HEK293 (cell line): ENCODE measurements at regions not wholly inside any gene's neighbourhood (a gene's known extent, or its start where the extent isn't known, plus 50 kb on each side); places are given as distances from the start of the nearest gene placed in this dataset.
A peak's percentile ranks its signal among the peaks of the same experiment; 100 is the strongest.

ENCODE experiments used
- CTCF ChIA-PET: fragments of 350-600 bp; formaldehyde crosslinking; extraction: SDS; loops from one replicate; lab custom pipeline; 2021; ENCODE audit warnings: antibody characterized with exemption; lab: Yijun Ruan, JAX
- POLR2A ChIA-PET: fragments of 300-600 bp; formaldehyde crosslinking; extraction: SDS; loops from one replicate; lab custom pipeline; 2020; ENCODE audit warnings: antibody characterized with exemption, inconsistent platforms; lab: Yijun Ruan, JAX
- H3K27ac ChIP-seq: fragments of 200-500 bp; sonication (Bioruptor generic); 2 replicates; pipeline ENCODE4 v1.5.1; 2014; ENCODE audit warnings: low read depth, low read length, control low read depth, inconsistent platforms; ENCODE audit errors: extremely low read depth
- H3K36me3 ChIP-seq, 2 experiments: fragments of 200-500 bp in 1 of 2; sonication (Bioruptor generic) in 1 of 2; 1 replicate in 1 of 2; 2 replicates in 1 of 2; pipeline ENCODE4 v1.5.1; 2014 to 2017; ENCODE audit warnings: inconsistent platforms in 2 of 2, low read length in 2 of 2; ENCODE audit not compliant: control insufficient read depth in 2 of 2, insufficient read depth in 1 of 2
- H3K4me1 ChIP-seq: fragments of 200-500 bp; sonication (Bioruptor generic); 2 replicates; pipeline ENCODE4 v1.5.1; 2014; ENCODE audit warnings: mild to moderate bottlenecking, low read length, inconsistent platforms; ENCODE audit not compliant: control insufficient read depth, insufficient read depth
- H3K4me3 ChIP-seq: 2 replicates; pipeline ENCODE4 v1.5.1; 2011; ENCODE audit warnings: low read depth, mild to moderate bottlenecking, control low read depth, low read length, moderate library complexity
- H3K9me3 ChIP-seq: fragments of 200-500 bp; sonication (Bioruptor generic); 2 replicates; pipeline ENCODE4 v1.5.1; 2014; ENCODE audit warnings: low read depth, low read length, inconsistent platforms; ENCODE audit not compliant: control insufficient read depth, insufficient read depth
- BCL11A ChIP-seq: fragments of 450-650 bp; formaldehyde crosslinking; IDR thresholded peaks from 2 replicates; pipeline ENCODE4 v1.5.1; 2016; ENCODE audit warnings: low read depth, missing biosample characterization, missing genetic modification characterization
- GLI4 ChIP-seq: fragments of 450-650 bp; formaldehyde crosslinking; IDR thresholded peaks from 2 replicates; pipeline ENCODE4 v1.5.1; 2016; ENCODE audit warnings: missing biosample characterization, missing genetic modification characterization
- KLF1 ChIP-seq: fragments of 450-650 bp; formaldehyde crosslinking; IDR thresholded peaks from 2 replicates; pipeline ENCODE4 v1.5.1; 2016; ENCODE audit warnings: missing biosample characterization, missing genetic modification characterization
- OSR2 ChIP-seq: fragments of 450-650 bp; formaldehyde crosslinking; IDR thresholded peaks from 2 replicates; pipeline ENCODE4 v1.5.1; 2016; ENCODE audit warnings: missing biosample characterization, missing genetic modification characterization
- OVOL3 ChIP-seq: fragments of 450-650 bp; formaldehyde crosslinking; IDR thresholded peaks from 2 replicates; pipeline ENCODE4 v1.5.1; 2016; ENCODE audit warnings: missing biosample characterization, missing genetic modification characterization
- REPIN1 ChIP-seq: fragments of 450-650 bp; formaldehyde crosslinking; IDR thresholded peaks from 2 replicates; pipeline ENCODE4 v1.5.1; 2017; ENCODE audit warnings: missing biosample characterization, missing genetic modification characterization, low read depth
- SP7 ChIP-seq: fragments of 450-650 bp; formaldehyde crosslinking; IDR thresholded peaks from 2 replicates; pipeline ENCODE4 v1.5.1; 2016; ENCODE audit warnings: missing biosample characterization, missing genetic modification characterization
- TRIM28 ChIP-seq: IDR thresholded peaks from 2 replicates; pipeline ENCODE4 v1.6.1; 2011; ENCODE audit warnings: low read length, control low read depth, borderline replicate concordance
- ZBTB11 ChIP-seq: fragments of 450-650 bp; formaldehyde crosslinking; conservative IDR thresholded peaks from 2 replicates; pipeline ENCODE4 v1.5.1; 2016; ENCODE audit warnings: low read depth, missing biosample characterization, missing genetic modification characterization
- ZBTB21 ChIP-seq: fragments of 450-650 bp; formaldehyde crosslinking; IDR thresholded peaks from 2 replicates; pipeline ENCODE4 v1.5.1; 2017; ENCODE audit warnings: missing biosample characterization, missing genetic modification characterization
- ZFHX2 ChIP-seq: fragments of 450-650 bp; formaldehyde crosslinking; conservative IDR thresholded peaks from 2 replicates; pipeline ENCODE4 v1.5.1; 2016; ENCODE audit warnings: missing biosample characterization, missing genetic modification characterization
- ZFP3 ChIP-seq: fragments of 450-650 bp; formaldehyde crosslinking; IDR thresholded peaks from 2 replicates; pipeline ENCODE4 v1.5.1; 2016; ENCODE audit warnings: low read depth, missing biosample characterization, missing genetic modification characterization
- ZIC2 ChIP-seq: fragments of 450-650 bp; formaldehyde crosslinking; IDR thresholded peaks from 2 replicates; pipeline ENCODE4 v1.5.1; 2016; ENCODE audit warnings: missing biosample characterization, missing genetic modification characterization
- ZNF121 ChIP-seq: fragments of 450-650 bp; formaldehyde crosslinking; IDR thresholded peaks from 2 replicates; pipeline ENCODE4 v1.5.1; 2016; ENCODE audit warnings: missing biosample characterization, missing genetic modification characterization
- ZNF146 ChIP-seq: fragments of 450-650 bp; formaldehyde crosslinking; IDR thresholded peaks from 2 replicates; pipeline ENCODE4 v1.5.1; 2016; ENCODE audit warnings: missing biosample characterization, missing genetic modification characterization
- ZNF157 ChIP-seq: fragments of 450-650 bp; formaldehyde crosslinking; IDR thresholded peaks from 2 replicates; pipeline ENCODE4 v1.5.1; 2016; ENCODE audit warnings: missing biosample characterization, missing genetic modification characterization
- ZNF211 ChIP-seq: fragments of 450-650 bp; formaldehyde crosslinking; IDR thresholded peaks from 2 replicates; pipeline ENCODE4 v1.5.1; 2016; ENCODE audit warnings: low read depth, missing biosample characterization, missing genetic modification characterization
- ZNF214 ChIP-seq: fragments of 450-650 bp; formaldehyde crosslinking; IDR thresholded peaks from 2 replicates; pipeline ENCODE4 v1.5.1; 2017; ENCODE audit warnings: missing biosample characterization, mild to moderate bottlenecking, missing genetic modification characterization, borderline replicate concordance
- ZNF223 ChIP-seq: fragments of 450-650 bp; formaldehyde crosslinking; IDR thresholded peaks from 2 replicates; pipeline ENCODE4 v1.5.1; 2016; ENCODE audit warnings: missing biosample characterization, missing genetic modification characterization
- ZNF549 ChIP-seq: fragments of 450-650 bp; IDR thresholded peaks from 2 replicates; pipeline ENCODE4 v1.5.1; 2018; ENCODE audit warnings: missing biosample characterization, missing genetic modification characterization, mild to moderate bottlenecking, inconsistent platforms, moderate library complexity
- ZNF571 ChIP-seq: fragments of 450-650 bp; formaldehyde crosslinking; IDR thresholded peaks from 2 replicates; pipeline ENCODE4 v1.5.0; 2017; ENCODE audit warnings: missing biosample characterization, missing genetic modification characterization
- ZNF600 ChIP-seq: fragments of 450-650 bp; formaldehyde crosslinking; IDR thresholded peaks from 2 replicates; pipeline ENCODE4 v1.5.1; 2016; ENCODE audit warnings: missing biosample characterization, missing genetic modification characterization
- ZNF621 ChIP-seq: fragments of 450-650 bp; formaldehyde crosslinking; IDR thresholded peaks from 2 replicates; pipeline ENCODE4 v1.5.1; 2017; ENCODE audit warnings: missing biosample characterization, missing genetic modification characterization
- ZNF626 ChIP-seq: fragments of 450-650 bp; sonication (Bioruptor Pico); formaldehyde crosslinking; IDR thresholded peaks from 2 replicates; pipeline ENCODE4 v1.5.1; 2018; ENCODE audit warnings: missing biosample characterization, missing genetic modification characterization, inconsistent platforms
- ZNF785 ChIP-seq: fragments of 450-650 bp; formaldehyde crosslinking; IDR thresholded peaks from 2 replicates; pipeline ENCODE4 v1.5.1; 2016; ENCODE audit warnings: missing biosample characterization, missing genetic modification characterization
- ZNF843 ChIP-seq: fragments of 450-650 bp; formaldehyde crosslinking; IDR thresholded peaks from 2 replicates; pipeline ENCODE4 v1.5.1; 2016; ENCODE audit warnings: missing biosample characterization, missing genetic modification characterization
- ZSCAN16 ChIP-seq: fragments of 450-650 bp; formaldehyde crosslinking; IDR thresholded peaks from 2 replicates; pipeline ENCODE4 v1.5.1; 2016; ENCODE audit warnings: missing biosample characterization, missing genetic modification characterization
- ZXDB ChIP-seq: fragments of 450-650 bp; formaldehyde crosslinking; IDR thresholded peaks from 2 replicates; pipeline ENCODE4 v1.5.1; 2016; ENCODE audit warnings: missing biosample characterization, missing genetic modification characterization
- TF ChIP-seq, protein P1 (sequence below): fragments of 450-650 bp; formaldehyde crosslinking; IDR thresholded peaks from 2 replicates; pipeline ENCODE4 v1.5.1; 2016; ENCODE audit warnings: missing biosample characterization, missing genetic modification characterization

GRCh38 chr11:70878366-70878765 is 374.0 kb downstream of the SHANK2 start:
- CTCF ChIA-PET = no interaction called here
- Histone ChIP-seq H3K9me3 (no peaks in the 10 kb centered on the region), H3K4me3 (no peak overlapping the region), H3K4me1 (no peaks in the 10 kb centered on the region), H3K36me3 (no peaks in the 10 kb centered on the region), H3K27ac (no peak overlapping the region)
- TF ChIP-seq BCL11A (tag by site-specific recombination) = no peak
- TF ChIP-seq ZNF785 = no peak
- TF ChIP-seq ZNF626 (tag by site-specific recombination) = no peak
- TF ChIP-seq ZFHX2 = no peak
- TF ChIP-seq ZFP3 (tag by site-specific recombination) = no peak
- no peak for TF ChIP-seq TRIM28
- no peak for TF ChIP-seq ZNF621 (tag by site-specific recombination)
- no peak for TF ChIP-seq OVOL3 (tag by site-specific recombination)
- no peak for TF ChIP-seq ZBTB21
- no peak for TF ChIP-seq ZNF211 (tag by site-specific recombination)
- TF ChIP-seq ZNF223 (tag by site-specific recombination) = no peak
- TF ChIP-seq KLF1 (tag by site-specific recombination) = no peak
- no peak for TF ChIP-seq ZSCAN16 (tag by site-specific recombination)
- TF ChIP-seq SP7 (tag by site-specific recombination) = no peak
- no peak for TF ChIP-seq ZNF600 (tag by site-specific recombination)
- TF ChIP-seq OSR2 (tag by site-specific recombination) = no peak
- no peak for TF ChIP-seq ZNF146 (tag by site-specific recombination)
- POLR2A ChIA-PET = no interaction called here

DNA sequence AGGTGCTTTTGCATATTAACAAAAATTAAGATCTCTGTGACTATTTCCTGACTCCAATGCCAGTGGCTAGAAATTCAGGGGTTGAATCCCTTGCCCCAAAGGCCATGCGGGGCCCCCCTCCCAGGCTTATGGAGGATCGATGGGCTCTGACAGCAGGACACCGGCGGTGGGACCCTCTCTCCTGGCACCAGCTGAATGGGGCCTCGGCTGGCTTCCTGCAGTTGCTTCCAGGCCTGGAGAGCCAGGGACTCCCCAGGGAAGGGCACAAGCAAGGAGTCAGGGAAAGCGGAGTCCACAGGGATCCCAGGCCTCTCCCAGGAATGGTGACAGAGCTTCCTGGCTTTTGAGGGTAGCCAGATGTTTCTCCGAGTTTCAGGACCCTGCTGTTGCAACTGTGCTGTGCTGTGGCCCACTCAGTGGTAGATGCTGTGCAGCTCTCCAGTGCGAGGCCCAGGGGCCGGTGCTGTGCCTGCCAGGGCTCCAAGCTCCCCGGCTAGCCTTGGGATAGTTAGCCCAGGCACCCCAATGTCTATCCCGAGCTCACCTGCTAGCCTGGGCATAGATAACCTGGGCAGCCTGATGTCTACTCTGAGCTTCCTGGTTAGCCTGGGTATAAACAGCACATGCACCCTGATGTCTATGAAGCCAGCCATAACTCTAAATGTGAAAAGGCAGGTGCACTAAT is 372.6 kb downstream of the SHANK2 start:
- H3K36me3 ChIP-seq = no peaks in the 10 kb centered on the region
- TF ChIP-seq ZNF157 (tag by site-specific recombination) (no peak), ZIC2 (peak; percentile 34; the same call in 1 of the 2 replicates)
- TF ChIP-seq, all 188 proteins: peak for 1
- Histone ChIP-seq H3K4me1 (no peaks in the 10 kb centered on the region), H3K4me3 (no peak overlapping the region), H3K9me3 (no peaks in the 10 kb centered on the region), H3K27ac (no peak overlapping the region)
- POLR2A ChIA-PET = no interaction called here
- CTCF ChIA-PET = no interaction called here

DNA sequence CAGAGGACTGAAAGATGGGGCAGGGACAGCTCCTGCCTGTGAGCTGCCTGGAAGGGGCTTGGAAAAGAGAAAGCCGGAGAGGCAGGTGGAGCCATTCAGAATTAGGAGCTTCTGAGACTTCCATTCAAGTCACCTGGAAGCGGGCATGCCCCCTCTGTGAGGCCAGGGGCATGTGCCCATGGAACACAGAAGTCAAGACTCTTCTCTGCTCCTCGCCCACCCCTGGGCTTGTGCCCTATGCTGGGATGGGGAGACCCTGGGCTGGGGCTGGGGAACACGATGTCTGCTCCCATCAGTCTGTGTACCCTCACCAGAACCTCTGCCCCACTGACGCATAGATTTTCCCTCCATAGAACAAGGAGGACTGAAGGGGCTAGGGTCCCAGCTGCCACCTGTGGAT is 372.0 kb downstream of the SHANK2 start:
- no peaks in the 10 kb centered on the region for H3K9me3 ChIP-seq
- no peaks in the 10 kb centered on the region for H3K4me1 ChIP-seq
- ChIA-PET POLR2A (no interaction called here), CTCF (no interaction called here)
- no peak overlapping the region for H3K4me3 ChIP-seq
- no peak overlapping the region for H3K27ac ChIP-seq
- H3K36me3 ChIP-seq = no peaks in the 10 kb centered on the region
- TF ChIP-seq, protein P1, sequence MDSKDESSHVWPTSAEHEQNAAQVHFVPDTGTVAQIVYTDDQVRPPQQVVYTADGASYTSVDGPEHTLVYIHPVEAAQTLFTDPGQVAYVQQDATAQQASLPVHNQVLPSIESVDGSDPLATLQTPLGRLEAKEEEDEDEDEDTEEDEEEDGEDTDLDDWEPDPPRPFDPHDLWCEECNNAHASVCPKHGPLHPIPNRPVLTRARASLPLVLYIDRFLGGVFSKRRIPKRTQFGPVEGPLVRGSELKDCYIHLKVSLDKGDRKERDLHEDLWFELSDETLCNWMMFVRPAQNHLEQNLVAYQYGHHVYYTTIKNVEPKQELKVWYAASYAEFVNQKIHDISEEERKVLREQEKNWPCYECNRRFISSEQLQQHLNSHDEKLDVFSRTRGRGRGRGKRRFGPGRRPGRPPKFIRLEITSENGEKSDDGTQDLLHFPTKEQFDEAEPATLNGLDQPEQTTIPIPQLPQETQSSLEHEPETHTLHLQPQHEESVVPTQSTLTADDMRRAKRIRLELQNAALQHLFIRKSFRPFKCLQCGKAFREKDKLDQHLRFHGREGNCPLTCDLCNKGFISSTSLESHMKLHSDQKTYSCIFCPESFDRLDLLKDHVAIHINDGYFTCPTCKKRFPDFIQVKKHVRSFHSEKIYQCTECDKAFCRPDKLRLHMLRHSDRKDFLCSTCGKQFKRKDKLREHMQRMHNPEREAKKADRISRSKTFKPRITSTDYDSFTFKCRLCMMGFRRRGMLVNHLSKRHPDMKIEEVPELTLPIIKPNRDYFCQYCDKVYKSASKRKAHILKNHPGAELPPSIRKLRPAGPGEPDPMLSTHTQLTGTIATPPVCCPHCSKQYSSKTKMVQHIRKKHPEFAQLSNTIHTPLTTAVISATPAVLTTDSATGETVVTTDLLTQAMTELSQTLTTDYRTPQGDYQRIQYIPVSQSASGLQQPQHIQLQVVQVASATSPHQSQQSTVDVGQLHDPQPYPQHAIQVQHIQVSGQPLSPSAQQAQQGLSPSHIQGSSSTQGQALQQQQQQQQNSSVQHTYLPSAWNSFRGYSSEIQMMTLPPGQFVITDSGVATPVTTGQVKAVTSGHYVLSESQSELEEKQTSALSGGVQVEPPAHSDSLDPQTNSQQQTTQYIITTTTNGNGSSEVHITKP = no peak
- TF ChIP-seq ZNF214 (tag by site-specific recombination) (no peak), REPIN1 (tag by site-specific recombination) (no peak), ZBTB11 (tag by site-specific recombination) (no peak), GLI4 (tag by site-specific recombination) (no peak), ZNF571 (tag by site-specific recombination) (no peak), ZNF843 (no peak), ZNF121 (tag by site-specific recombination) (no peak), ZXDB (tag by site-specific recombination) (no peak), ZNF549 (tag by site-specific recombination) (no peak), ZSCAN16 (tag by site-specific recombination) (no peak), SP7 (tag by site-specific recombination) (no peak)
